NCI-H2196 treated with DMSO at 0.1 percent for 48 hours (cell line): ENCODE measurements at regions not wholly inside any gene's neighbourhood (a gene's known extent, or its start where the extent isn't known, plus 50 kb on each side); places are given as distances from the start of the nearest gene placed in this dataset.
"Not testable (repeated sequence)": the region's sequence is repeated elsewhere in the genome, so short reads cannot be mapped to it uniquely, and the experiment has no call there.

Source experiments
- DNase-seq: peaks from one replicate; lab custom pipeline; 2025; ENCODE audit not compliant: unreplicated experiment; lab: John Stamatoyannopoulos, UW

- DNase-seq, result no peak
Measured at GRCh38 chr5:63008195-63008594, 429.6 kb downstream of the LRRC70 start.

- not testable (repeated sequence) for DNase-seq
Measured at GRCh38 chr5:62994842-62995241, 416.2 kb downstream of the LRRC70 start.

GRCh38 chr5:62985749-62986148 is 407.1 kb downstream of the LRRC70 start:
- DNase-seq, result no peak

GRCh38 chr5:62982348-62982747 is 403.7 kb downstream of the LRRC70 start:
- DNase-seq, result no peak

GRCh38 chr5:62980884-62981283 is 402.3 kb downstream of the LRRC70 start:
- DNase-seq, result no peak

- DNase-seq, result no peak
Measured at GRCh38 chr5:62979472-62979871, 400.9 kb downstream of the LRRC70 start.

- no peak for DNase-seq
Measured at GRCh38 chr5:62977661-62978060, 399.0 kb downstream of the LRRC70 start.

- DNase-seq, result no peak
Measured at GRCh38 chr5:62974623-62975022, 396.0 kb downstream of the LRRC70 start.

- DNase-seq, result no peak
Measured at GRCh38 chr5:62969409-62970120, 390.9 kb downstream of the LRRC70 start.

GRCh38 chr5:62964428-62964827 is 385.8 kb downstream of the LRRC70 start:
- DNase-seq, result no peak

GRCh38 chr5:62960781-62961180 is 382.2 kb downstream of the LRRC70 start:
- no peak for DNase-seq

- no peak for DNase-seq
Measured at GRCh38 chr5:62956597-62956996, 378.0 kb downstream of the LRRC70 start.

GRCh38 chr5:62954578-62954977 is 376.0 kb downstream of the LRRC70 start:
- DNase-seq, result no peak

GRCh38 chr5:62948301-62948700 is 369.7 kb downstream of the LRRC70 start:
- DNase-seq, result no peak

GRCh38 chr5:62942384-62942783 is 363.8 kb downstream of the LRRC70 start:
- no peak for DNase-seq

GRCh38 chr5:62938927-62939326 is 360.3 kb downstream of the LRRC70 start:
- DNase-seq, result no peak

- DNase-seq, result no peak
Measured at GRCh38 chr5:62937661-62938558, 359.3 kb downstream of the LRRC70 start.

GRCh38 chr5:62935660-62936059 is 357.0 kb downstream of the LRRC70 start:
- no peak for DNase-seq

GRCh38 chr5:62934319-62934718 is 355.7 kb downstream of the LRRC70 start:
- no peak for DNase-seq

- no peak for DNase-seq
Measured at GRCh38 chr5:62933261-62933660, 354.6 kb downstream of the LRRC70 start.

- DNase-seq, result no peak
Measured at GRCh38 chr5:62931153-62931950, 352.7 kb downstream of the LRRC70 start.
